GM12874 (cell line): ENCODE measurements at regions not wholly inside any gene's neighbourhood (a gene's known extent, or its start where the extent isn't known, plus 50 kb on each side); places are given as distances from the start of the nearest gene placed in this dataset.

Experiments
- TF ChIP-seq, protein P1 (sequence below): IDR thresholded peaks from 2 replicates; pipeline ENCODE4 v1.5.1; 2011; ENCODE audit warnings: low read depth, mild to moderate bottlenecking, control low read depth, low read length, moderate library complexity; ENCODE audit not compliant: insufficient read depth

DNA sequence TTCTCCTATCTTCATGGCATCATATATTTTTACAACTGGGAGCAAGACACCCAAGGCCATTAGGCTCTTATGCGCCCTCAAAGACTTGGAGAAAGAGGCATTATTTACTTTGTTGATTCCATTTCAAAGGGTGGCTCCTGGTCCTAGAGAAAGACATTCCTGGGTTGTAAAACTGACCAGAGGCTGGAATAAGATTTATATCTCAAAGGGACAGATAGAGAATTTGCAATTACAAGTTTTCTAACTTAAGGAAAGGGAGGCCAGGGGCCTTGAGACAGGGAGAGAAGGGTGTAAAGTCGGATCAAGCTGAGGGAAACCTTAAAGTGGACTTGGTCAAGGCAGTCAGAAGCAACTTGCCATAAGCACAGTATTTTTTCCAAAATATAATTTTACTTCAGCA, 1086.0 kb downstream of the SORCS3 start:
- TF ChIP-seq, protein P1, sequence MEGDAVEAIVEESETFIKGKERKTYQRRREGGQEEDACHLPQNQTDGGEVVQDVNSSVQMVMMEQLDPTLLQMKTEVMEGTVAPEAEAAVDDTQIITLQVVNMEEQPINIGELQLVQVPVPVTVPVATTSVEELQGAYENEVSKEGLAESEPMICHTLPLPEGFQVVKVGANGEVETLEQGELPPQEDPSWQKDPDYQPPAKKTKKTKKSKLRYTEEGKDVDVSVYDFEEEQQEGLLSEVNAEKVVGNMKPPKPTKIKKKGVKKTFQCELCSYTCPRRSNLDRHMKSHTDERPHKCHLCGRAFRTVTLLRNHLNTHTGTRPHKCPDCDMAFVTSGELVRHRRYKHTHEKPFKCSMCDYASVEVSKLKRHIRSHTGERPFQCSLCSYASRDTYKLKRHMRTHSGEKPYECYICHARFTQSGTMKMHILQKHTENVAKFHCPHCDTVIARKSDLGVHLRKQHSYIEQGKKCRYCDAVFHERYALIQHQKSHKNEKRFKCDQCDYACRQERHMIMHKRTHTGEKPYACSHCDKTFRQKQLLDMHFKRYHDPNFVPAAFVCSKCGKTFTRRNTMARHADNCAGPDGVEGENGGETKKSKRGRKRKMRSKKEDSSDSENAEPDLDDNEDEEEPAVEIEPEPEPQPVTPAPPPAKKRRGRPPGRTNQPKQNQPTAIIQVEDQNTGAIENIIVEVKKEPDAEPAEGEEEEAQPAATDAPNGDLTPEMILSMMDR, result no peak

DNA sequence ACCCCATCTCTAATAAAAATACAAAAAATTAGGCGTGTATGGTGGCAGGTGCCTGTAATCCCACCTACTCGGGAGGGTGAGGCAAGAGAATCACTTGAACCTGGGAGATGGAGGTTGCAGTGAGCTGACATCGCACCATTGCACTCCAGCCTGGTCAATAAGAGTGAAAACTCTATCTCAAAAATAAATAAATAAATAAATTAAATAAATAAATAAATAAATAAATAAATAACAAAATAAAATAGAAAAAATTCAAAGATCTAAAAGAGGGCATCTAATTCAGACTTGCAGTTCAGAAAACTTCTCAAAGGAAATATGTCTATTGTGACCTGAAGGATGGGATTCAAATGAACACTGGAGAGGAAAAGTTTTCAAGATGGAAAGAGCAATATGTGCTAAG, 1085.1 kb downstream of the SORCS3 start:
- TF ChIP-seq, protein P1, result no peak

DNA sequence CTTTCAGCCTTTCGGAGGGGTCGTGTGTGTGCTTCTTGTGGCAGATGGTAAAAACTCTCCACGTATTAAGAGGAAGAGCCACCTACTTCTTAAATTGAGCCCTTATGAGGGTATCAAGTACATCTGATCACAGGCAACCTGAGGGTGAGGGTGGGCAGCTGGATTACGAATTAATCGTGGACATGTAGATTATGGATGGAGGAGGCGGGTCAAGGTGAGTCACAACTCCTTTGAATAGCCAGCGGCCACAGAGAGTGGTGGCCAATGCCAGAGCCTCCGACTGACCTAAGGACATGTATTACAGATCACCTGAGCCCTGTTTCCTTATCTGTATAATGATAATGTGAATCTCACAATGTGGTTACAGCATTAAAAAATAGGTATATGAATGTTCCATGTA, 1083.9 kb downstream of the SORCS3 start:
- TF ChIP-seq, protein P1, result no peak

DNA sequence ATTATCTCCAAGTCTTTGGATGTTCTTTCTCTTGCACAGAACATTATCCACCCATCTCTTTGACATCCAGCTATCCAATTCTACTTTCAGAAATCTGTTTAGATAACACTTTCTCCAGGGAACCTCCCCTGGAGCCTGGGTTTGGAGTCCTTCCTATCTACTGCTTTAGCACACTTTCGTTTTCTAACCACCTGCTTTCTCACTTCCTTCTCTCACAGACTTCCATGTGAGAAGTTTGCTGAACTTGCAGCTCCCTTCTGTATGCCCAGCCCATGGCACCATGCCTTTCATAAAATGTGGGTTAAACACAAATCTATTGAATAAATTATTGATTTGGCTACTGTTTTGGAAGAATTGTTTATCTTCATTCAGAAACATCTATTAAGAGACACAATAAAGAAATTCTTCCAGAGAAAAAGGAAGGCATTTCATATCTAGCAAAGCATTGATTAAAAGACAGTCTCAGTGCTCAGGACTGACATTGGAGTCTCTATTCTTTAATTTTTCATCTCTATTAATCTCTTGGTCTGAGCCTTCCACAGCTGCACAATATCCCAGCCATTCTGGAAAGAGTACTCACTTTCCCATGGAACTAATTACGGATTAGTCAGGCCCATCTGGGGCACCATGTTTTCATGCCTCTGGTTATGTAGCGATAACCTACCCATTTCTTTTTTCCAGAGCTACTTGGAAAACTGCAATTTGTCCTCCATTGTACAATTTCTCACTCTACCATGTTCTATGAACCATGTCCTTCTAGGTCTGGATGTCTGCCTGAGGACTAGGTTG, 1077.3 kb downstream of the SORCS3 start:
- TF ChIP-seq, protein P1, result no peak

DNA sequence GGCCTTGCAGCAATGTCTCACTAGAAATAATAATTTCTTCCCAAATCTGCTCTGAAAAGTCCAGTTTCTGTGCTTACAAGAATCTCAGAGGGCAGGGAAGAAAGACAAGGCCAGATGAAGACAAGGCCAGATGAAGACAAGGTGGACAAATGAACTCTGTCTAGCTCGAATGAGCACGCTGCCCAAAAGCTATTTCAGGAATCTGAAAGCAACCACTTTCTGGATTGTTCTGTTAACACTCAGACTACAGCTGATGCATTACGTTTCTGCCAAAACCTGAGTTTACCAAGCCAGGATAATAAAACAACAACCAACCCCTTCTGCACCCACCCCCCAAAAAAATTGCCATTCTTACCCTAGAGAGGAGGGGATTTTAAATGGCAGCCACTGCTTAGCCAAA, 1073.6 kb downstream of the SORCS3 start:
- TF ChIP-seq, protein P1, result no peak

DNA sequence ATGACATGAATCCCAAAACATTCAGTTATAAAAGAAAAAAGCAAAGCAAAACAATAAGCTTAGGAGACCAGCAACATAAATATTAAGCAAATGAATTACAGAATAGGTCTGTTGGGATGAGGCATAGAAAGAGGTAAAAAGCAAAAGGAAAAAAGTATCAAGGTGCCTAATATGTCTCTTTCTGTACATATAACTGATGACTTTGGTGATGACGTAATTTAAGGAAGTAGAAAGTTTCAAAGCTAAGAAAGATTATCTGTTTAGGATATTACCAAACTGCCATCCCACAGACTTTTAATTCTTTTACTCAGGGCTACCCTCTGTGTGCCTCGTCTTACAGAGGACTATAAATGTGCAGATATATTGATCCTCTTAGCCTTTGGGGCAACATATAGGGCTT, 1066.5 kb downstream of the SORCS3 start:
- TF ChIP-seq, protein P1, result no peak

DNA sequence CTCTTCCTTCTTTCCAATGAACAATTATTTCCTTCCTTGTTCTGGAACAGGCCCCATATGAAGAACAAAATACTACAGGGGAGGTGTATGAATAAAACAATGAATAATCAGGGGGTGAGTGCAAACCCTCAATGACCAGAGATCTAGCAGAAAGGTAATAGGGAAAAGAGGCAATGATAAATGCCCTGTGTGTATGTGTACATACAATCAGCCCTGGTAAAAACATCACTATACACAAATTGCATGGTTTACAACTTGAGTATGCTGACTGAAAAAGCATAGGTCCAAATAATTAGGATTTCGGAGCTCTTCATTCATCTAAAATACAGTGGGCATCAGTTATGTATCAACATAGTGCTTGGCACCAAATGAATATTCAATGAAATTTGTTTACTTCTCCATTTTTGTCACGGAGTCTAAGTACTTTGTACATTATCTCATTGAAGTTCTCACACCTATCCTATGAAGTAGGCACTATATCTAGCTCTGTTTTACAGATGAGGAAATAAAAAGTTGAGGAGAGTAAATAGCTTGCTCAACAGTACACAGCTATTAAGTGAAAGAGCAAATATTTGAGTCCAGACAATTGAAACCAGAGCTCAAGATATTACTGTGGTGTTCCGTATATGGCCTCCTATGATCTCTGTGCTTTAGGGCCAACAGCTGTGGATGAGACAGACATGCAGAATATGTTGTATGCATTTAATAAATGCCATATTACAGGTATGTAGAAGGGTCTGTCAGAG, 1065.4 kb downstream of the SORCS3 start:
- TF ChIP-seq, protein P1, result no peak
